Kidney epithelial cell (primary cell): ENCODE measurements at regions not wholly inside any gene's neighbourhood (a gene's known extent, or its start where the extent isn't known, plus 50 kb on each side); places are given as distances from the start of the nearest gene placed in this dataset.
"Not testable (repeated sequence)": the region's sequence is repeated elsewhere in the genome, so short reads cannot be mapped to it uniquely, and the experiment has no call there.

Source experiments
- DNase-seq: peaks from one replicate; pipeline ENCODE4 v3.0.0-alpha.2; 2010; ENCODE audit warnings: low read depth
- H3K27me3 ChIP-seq: 2 replicates; pipeline ENCODE4 v1.6.0; 2011; ENCODE audit warnings: low read length; ENCODE audit not compliant: control insufficient read depth, insufficient read depth
- H3K36me3 ChIP-seq: 2 replicates; pipeline ENCODE4 v1.5.1; 2011; ENCODE audit warnings: low read length; ENCODE audit not compliant: control insufficient read depth, insufficient read depth
- H3K4me3 ChIP-seq: 2 replicates; pipeline ENCODE4 v1.5.1; 2011; ENCODE audit warnings: low read depth, mild to moderate bottlenecking, control low read depth, low read length
- CTCF ChIP-seq: IDR thresholded peaks from 2 replicates; pipeline ENCODE4 v1.5.1; 2011; ENCODE audit warnings: mild to moderate bottlenecking, moderate library complexity, low read length, control low read depth, inconsistent platforms; ENCODE audit not compliant: insufficient read depth, poor library complexity, severe bottlenecking

- TF ChIP-seq CTCF: no peak
- no peak for DNase-seq
- Histone ChIP-seq H3K4me3 (no peak overlapping the region), H3K36me3 (no peaks in the 10 kb centered on the region), H3K27me3 (no peaks in the 10 kb centered on the region)
Measured at GRCh38 chr7:10429511-10429910, 544.2 kb upstream of the PHF14 start.

- Histone ChIP-seq H3K36me3 (no peaks in the 10 kb centered on the region), H3K4me3 (no peak overlapping the region), H3K27me3 (no peaks in the 10 kb centered on the region)
- TF ChIP-seq CTCF: no peak
- no peak for DNase-seq
Measured at GRCh38 chr7:10436302-10436701, 537.4 kb upstream of the PHF14 start.

- Histone ChIP-seq H3K27me3 (no peaks in the 10 kb centered on the region), H3K36me3 (no peaks in the 10 kb centered on the region), H3K4me3 (no peak overlapping the region)
- no peak for TF ChIP-seq CTCF
- no peak for DNase-seq
Measured at GRCh38 chr7:10439027-10439426, 534.6 kb upstream of the PHF14 start.

GRCh38 chr7:10455936-10456335, 517.7 kb upstream of the PHF14 start:
- Histone ChIP-seq H3K27me3 (no peaks in the 10 kb centered on the region), H3K36me3 (no peaks in the 10 kb centered on the region), H3K4me3 (no peak overlapping the region)
- no peak for TF ChIP-seq CTCF
- no peak for DNase-seq

- Histone ChIP-seq H3K4me3 (no peak overlapping the region), H3K27me3 (no peaks in the 10 kb centered on the region), H3K36me3 (no peaks in the 10 kb centered on the region)
- TF ChIP-seq CTCF: no peak
- DNase-seq: no peak
Measured at GRCh38 chr7:10460474-10460873, 513.2 kb upstream of the PHF14 start.

- Histone ChIP-seq H3K4me3 (no peak overlapping the region), H3K27me3 (no peaks in the 10 kb centered on the region), H3K36me3 (no peaks in the 10 kb centered on the region)
- no peak for DNase-seq
- TF ChIP-seq CTCF: no peak
Measured at GRCh38 chr7:10463701-10464100, 510.0 kb upstream of the PHF14 start.

GRCh38 chr7:10465536-10465935, 508.1 kb upstream of the PHF14 start:
- H3K36me3 ChIP-seq, H3K27me3 ChIP-seq, H3K4me3 ChIP-seq, DNase-seq: not testable (repeated sequence)
